B cell (primary cell): ENCODE measurements at regions not wholly inside any gene's neighbourhood (a gene's known extent, or its start where the extent isn't known, plus 50 kb on each side); places are given as distances from the start of the nearest gene placed in this dataset.

ENCODE experiments used
- ATAC-seq: fragments of 200-7000 bp; cut with Tn5 transposase; one replicate; pipeline ENCODE4 v1.10.0; 2021; ENCODE audit warnings: low read depth, mild to moderate bottlenecking, moderate number of reproducible peaks, moderate library complexity
- CTCF ChIA-PET: fragments of 350-600 bp; sonication (Branson Sonifier 250); formaldehyde crosslinking; loops from one replicate; lab custom pipeline; 2021; ENCODE audit warnings: antibody characterized with exemption, inconsistent platforms; lab: Charles Lee
- POLR2A ChIA-PET: fragments of 350-600 bp; sonication (Branson Sonifier 250); formaldehyde crosslinking; loops from one replicate; lab custom pipeline; 2021; ENCODE audit warnings: antibody characterized with exemption; lab: Charles Lee
- DNase-seq: peaks from one replicate; pipeline ENCODE4 v3.0.0; 2013
- H2AFZ ChIP-seq: 2 replicates; pipeline ENCODE4 v1.6.1; 2012; ENCODE audit warnings: mild to moderate bottlenecking, low read depth, low read length; ENCODE audit not compliant: insufficient read depth, poor library complexity, severe bottlenecking
- H3K27ac ChIP-seq, 2 donors: 1 replicate in 1 of 2; 2 replicates in 1 of 2; pipeline ENCODE4 v1.5.1; 2012 to 2013; ENCODE audit warnings: low read length in 2 of 2, mild to moderate bottlenecking in 2 of 2, moderate library complexity in 1 of 2
- H3K27me3 ChIP-seq, 4 experiments: fragments of 200-600 bp in 1 of 4; sonication (generic) in 1 of 4; replicated peaks in 1 of 4; 1 replicate in 2 of 4; 2 replicates in 2 of 4; pipeline versions ENCODE4 v1.6.1 to v1.7.0; 2013 to 2016; ENCODE audit warnings: low read length in 3 of 4, mild to moderate bottlenecking in 2 of 4, mixed read lengths in 1 of 4, moderate library complexity in 1 of 4; ENCODE audit not compliant: insufficient read depth in 4 of 4, control insufficient read depth in 3 of 4; ENCODE audit errors: control extremely low read depth in 1 of 4
- H3K36me3 ChIP-seq, 2 experiments: replicated peaks in 1 of 2; 1 replicate in 1 of 2; 2 replicates in 1 of 2; pipeline versions ENCODE4 v1.6.1 to v1.7.1; 2013; ENCODE audit warnings: low read length in 1 of 2; ENCODE audit not compliant: insufficient read depth in 2 of 2, control insufficient read depth in 1 of 2; ENCODE audit errors: control extremely low read depth in 1 of 2, extremely low read depth in 1 of 2
- H3K4me1 ChIP-seq, 2 donors: fragments of 200-600 bp in 1 of 2; sonication (generic) in 1 of 2; 1 replicate in 1 of 2; 2 replicates in 1 of 2; pipeline versions ENCODE4 v1.5.1 to v1.6.1; 2013 to 2017; ENCODE audit warnings: low read length in 2 of 2; ENCODE audit not compliant: control insufficient read depth in 2 of 2, insufficient read depth in 2 of 2
- H3K4me2 ChIP-seq: replicated peaks from 2 replicates; pipeline ENCODE3; 2012; ENCODE audit warnings: mild to moderate bottlenecking, low read depth, low read length; ENCODE audit not compliant: poor library complexity, severe bottlenecking
- H3K4me3 ChIP-seq, 5 experiments: fragments of 200-600 bp in 1 of 5; sonication (generic) in 1 of 5; 1 replicate in 3 of 5; 2 replicates in 2 of 5; pipeline versions ENCODE4 v1.5.1 to v1.7.0; 2011 to 2016; ENCODE audit warnings: low read length in 4 of 5, mild to moderate bottlenecking in 4 of 5, low read depth in 2 of 5, control low read depth in 1 of 5, moderate library complexity in 1 of 5; ENCODE audit not compliant: insufficient read depth in 1 of 5; ENCODE audit errors: control extremely low read depth in 1 of 5, extremely low read depth in 1 of 5
- H3K79me2 ChIP-seq: fragments of 200-600 bp; sonication (generic); one replicate; pipeline ENCODE4 v1.6.0; 2016; ENCODE audit warnings: low read length; ENCODE audit not compliant: control insufficient read depth, insufficient read depth
- H3K9ac ChIP-seq: fragments of 200-600 bp; sonication (generic); 2 replicates; pipeline ENCODE4 v1.6.1; 2017; ENCODE audit warnings: mild to moderate bottlenecking, low read length, moderate library complexity
- H3K9me3 ChIP-seq, 3 donors: one replicate each; pipeline versions ENCODE4 v1.6.1 to v1.7.1; 2013; ENCODE audit warnings: low read length in 2 of 3; ENCODE audit not compliant: control insufficient read depth in 2 of 3, insufficient read depth in 1 of 3; ENCODE audit errors: control extremely low read depth in 1 of 3
- H4K20me1 ChIP-seq: 2 replicates; pipeline ENCODE4 v1.6.0; 2012; ENCODE audit warnings: mild to moderate bottlenecking, low read length; ENCODE audit not compliant: insufficient read depth, control insufficient read depth, poor library complexity, severe bottlenecking
- H3K27ac Mint-ChIP-seq: one replicate; pipeline ENCODE4 v1.8.0; 2021; ENCODE audit warnings: mixed read lengths
- H3K27me3 Mint-ChIP-seq: one replicate; pipeline ENCODE4 v1.8.0; 2021; ENCODE audit warnings: mixed read lengths
- H3K4me1 Mint-ChIP-seq: one replicate; pipeline ENCODE4 v1.8.0; 2021; ENCODE audit warnings: mixed read lengths
- H3K4me3 Mint-ChIP-seq: one replicate; pipeline ENCODE4 v1.8.0; 2021; ENCODE audit warnings: mixed read lengths
- H3K9me3 Mint-ChIP-seq: one replicate; pipeline ENCODE4 v1.8.0; 2022; ENCODE audit warnings: mixed read lengths; ENCODE audit not compliant: insufficient read depth
- EZH2 ChIP-seq: IDR thresholded peaks from 2 replicates; pipeline ENCODE4 v1.6.1; 2012; ENCODE audit warnings: borderline replicate concordance, low read depth, mild to moderate bottlenecking, moderate library complexity, low read length; ENCODE audit not compliant: insufficient read depth, poor library complexity, severe bottlenecking
- WGBS: methylation state at CpG from one replicate; pipeline ENCODE4 v1.1.5; 2013; ENCODE audit warnings: missing lambda C conversion rate; ENCODE audit not compliant: insufficient coverage; 5-methylcytosine and 5-hydroxymethylcytosine counted together
- intact Hi-C: fragments of 100-400 bp; cut with micrococcal nuclease; formaldehyde crosslinking; loops from one replicate; pipeline ENCODE4 v1.10.0; 2022
- TF ChIP-seq, protein P1 (sequence below): fragments of 200-600 bp; IDR thresholded peaks from one replicate; pipeline ENCODE4 v1.8.0; 2022; ENCODE audit warnings: antibody characterized with exemption, mild to moderate bottlenecking

DNA sequence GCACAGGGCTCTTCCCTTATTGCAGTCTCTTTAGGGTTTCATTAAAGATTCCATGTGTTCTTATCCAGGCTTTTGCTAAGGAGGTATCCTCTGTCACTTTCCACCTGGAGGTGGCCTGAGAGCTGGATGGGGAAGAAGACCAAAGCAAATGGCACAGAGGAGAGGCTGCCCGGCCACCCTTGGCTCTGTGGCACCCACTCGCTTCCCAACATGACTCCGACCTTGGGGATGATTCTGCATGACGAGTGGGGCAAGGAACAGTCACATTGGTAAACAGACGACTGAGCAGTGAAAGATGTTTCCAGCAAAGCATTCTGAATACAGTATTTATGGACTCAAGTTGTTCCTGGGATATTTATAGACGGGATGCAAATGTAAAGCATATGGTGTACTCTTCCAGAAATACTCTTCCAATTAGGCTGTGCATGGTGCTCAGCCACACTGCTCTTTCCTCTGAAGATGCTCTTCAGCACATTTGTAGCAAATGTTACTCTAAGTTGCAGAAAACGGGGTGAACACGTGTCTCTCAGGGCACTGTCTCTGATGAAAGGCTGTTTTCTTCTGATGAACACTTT, 377.1 kb upstream of the HS6ST1 start:
- ChIA-PET POLR2A (no interaction called here), CTCF (no interaction called here)
- Histone ChIP-seq H3K79me2 (no peaks in the 10 kb centered on the region), H3K36me3 (no peaks in the 10 kb centered on the region), H3K4me2 (no peak overlapping the region), H3K4me1 (no peaks in the 10 kb centered on the region), H2AFZ (no peak overlapping the region), H3K4me3 (no peak overlapping the region), H3K9ac (no peak overlapping the region), H3K27me3 (peaks cover 0 to 6% (median 0%) of the 10 kb centered on the region in 4 experiments), H4K20me1 (no peaks in the 10 kb centered on the region), H3K9me3 (no peaks in the 10 kb centered on the region), H3K27ac (no peak overlapping the region)
- Mint-ChIP-seq H3K27me3 (peaks cover 18% of the 10 kb centered on the region), H3K9me3 (no peaks in the 10 kb centered on the region), H3K4me3 (no peak overlapping the region), H3K4me1 (no peaks in the 10 kb centered on the region), H3K27ac (no peak overlapping the region)
- no peak for TF ChIP-seq EZH2
- TF ChIP-seq, protein P1, sequence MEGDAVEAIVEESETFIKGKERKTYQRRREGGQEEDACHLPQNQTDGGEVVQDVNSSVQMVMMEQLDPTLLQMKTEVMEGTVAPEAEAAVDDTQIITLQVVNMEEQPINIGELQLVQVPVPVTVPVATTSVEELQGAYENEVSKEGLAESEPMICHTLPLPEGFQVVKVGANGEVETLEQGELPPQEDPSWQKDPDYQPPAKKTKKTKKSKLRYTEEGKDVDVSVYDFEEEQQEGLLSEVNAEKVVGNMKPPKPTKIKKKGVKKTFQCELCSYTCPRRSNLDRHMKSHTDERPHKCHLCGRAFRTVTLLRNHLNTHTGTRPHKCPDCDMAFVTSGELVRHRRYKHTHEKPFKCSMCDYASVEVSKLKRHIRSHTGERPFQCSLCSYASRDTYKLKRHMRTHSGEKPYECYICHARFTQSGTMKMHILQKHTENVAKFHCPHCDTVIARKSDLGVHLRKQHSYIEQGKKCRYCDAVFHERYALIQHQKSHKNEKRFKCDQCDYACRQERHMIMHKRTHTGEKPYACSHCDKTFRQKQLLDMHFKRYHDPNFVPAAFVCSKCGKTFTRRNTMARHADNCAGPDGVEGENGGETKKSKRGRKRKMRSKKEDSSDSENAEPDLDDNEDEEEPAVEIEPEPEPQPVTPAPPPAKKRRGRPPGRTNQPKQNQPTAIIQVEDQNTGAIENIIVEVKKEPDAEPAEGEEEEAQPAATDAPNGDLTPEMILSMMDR, result no peak
- DNase-seq (no peak), ATAC-seq (no peak)
- 93% methylated on average over 8 of the region's 8 CpGs for WGBS
- intact Hi-C loops, result no loop called here

GRCh38 chr2:128696421-128696820, 377.8 kb upstream of the HS6ST1 start:
- CTCF ChIA-PET, result no interaction called here
- no peak for DNase-seq

More at GRCh38 chr2:128696421-128696820, 377.8 kb upstream of the HS6ST1 start:
- Mint-ChIP-seq H3K4me1 (no peaks in the 10 kb centered on the region), H3K27ac (no peak overlapping the region), H3K4me3 (no peak overlapping the region), H3K27me3 (peaks cover 18% of the 10 kb centered on the region), H3K9me3 (no peaks in the 10 kb centered on the region)
- Histone ChIP-seq H3K79me2 (no peaks in the 10 kb centered on the region), H2AFZ (no peak overlapping the region), H3K9ac (no peak overlapping the region), H3K4me2 (no peak overlapping the region), H3K27ac (no peak overlapping the region), H3K27me3 (peaks cover 0 to 6% (median 0%) of the 10 kb centered on the region in 4 experiments), H3K9me3 (no peaks in the 10 kb centered on the region), H3K4me3 (no peak overlapping the region), H3K36me3 (no peaks in the 10 kb centered on the region), H4K20me1 (no peaks in the 10 kb centered on the region), H3K4me1 (no peaks in the 10 kb centered on the region)
- POLR2A ChIA-PET, result no interaction called here
- 100% methylated on average over 4 of the region's 6 CpGs for WGBS
- ATAC-seq, result no peak
- TF ChIP-seq EZH2, result no peak
- TF ChIP-seq, protein P1, result no peak
- intact Hi-C loops, result no loop called here
